Ovary (tissue), 7 donors: ENCODE measurements at regions not wholly inside any gene's neighbourhood (a gene's known extent, or its start where the extent isn't known, plus 50 kb on each side); places are given as distances from the start of the nearest gene placed in this dataset.

Experiments
- DNase-seq, 5 donors: peaks; one replicate each; pipeline ENCODE4 v3.0.0-alpha.2; 2019 to 2020
- H3K27ac ChIP-seq, 2 donors: fragments of 200-600 bp; one replicate each; pipeline versions ENCODE4 v1.5.1 to v1.8.0; 2019 to 2022
- H3K27me3 ChIP-seq: fragments of 200-600 bp; one replicate; pipeline ENCODE4 v1.8.0; 2022
- H3K36me3 ChIP-seq: fragments of 200-600 bp; sonication (generic); one replicate; pipeline ENCODE4 v1.5.1; 2019
- H3K4me1 ChIP-seq: one replicate; pipeline ENCODE4 v1.8.1; 2013; ENCODE audit warnings: mild to moderate bottlenecking, moderate library complexity; ENCODE audit not compliant: insufficient read depth
- H3K4me3 ChIP-seq: fragments of 200-600 bp; sonication (generic); one replicate; pipeline ENCODE4 v1.5.1; 2017
- H3K9me3 ChIP-seq, 2 donors: fragments of 200-600 bp in 1 of 2; sonication (generic) in 1 of 2; one replicate each; pipeline versions ENCODE4 v1.5.1 to v1.8.1; 2013 to 2019; ENCODE audit warnings: mild to moderate bottlenecking in 1 of 2, moderate library complexity in 1 of 2
- CTCF ChIP-seq, 3 donors: fragments of 450-650 bp in 2 of 3; fragments of 200-600 bp in 1 of 3; IDR thresholded peaks; one replicate each; pipeline versions ENCODE4 v1.5.1 to v1.8.0; 2016 to 2022; ENCODE audit warnings: antibody characterized with exemption in 3 of 3, mild to moderate bottlenecking in 1 of 3
- EP300 ChIP-seq: sonication (generic); formaldehyde crosslinking; IDR thresholded peaks from one replicate; pipeline ENCODE4 v1.6.1; 2017; ENCODE audit warnings: antibody characterized with exemption
- POLR2A ChIP-seq: fragments of 450-650 bp; IDR thresholded peaks from one replicate; pipeline ENCODE4 v1.6.1; 2017; ENCODE audit warnings: antibody characterized with exemption, mild to moderate bottlenecking, moderate library complexity
- WGBS, 3 donors: extraction: QIAGEN DNeasy Blood & Tissue Kit in 1 of 3; methylation state at CpG; one replicate each; pipeline versions ENCODE4 v1.1.5 to v1.1.7; 2013 to 2017; 5-methylcytosine and 5-hydroxymethylcytosine counted together
- intact Hi-C, 4 donors: fragments of 100-400 bp; cut with DNase I; formaldehyde crosslinking; loops; one replicate each; pipeline versions ENCODE4 v1.11.0 to v1.15.1; 2022 to 2023
- donor health status: DM: no; HTN: no; CAD: no; lungs with moderate emphysema.
- donor health status: DM: no; HTN: no; CAD: no.
- donor health status: Bipolar disorder and iron deficiency.
- donor health status: DM: no; HTN: no; CAD: no.
- donor health status: DM: yes; HTN: yes; CAD: no.

- no peak for TF ChIP-seq CTCF (IDR thresholded peaks at IDR 0.05)
- whole genome bisulfite sequencing, 3 donors = 82 to 89% (median 82%) methylated on average over 3 of the region's 3 CpGs
These were observed 624.9 kb downstream of the CBLN2 start for GRCh38 chr18:71919211-71919610.

DNA sequence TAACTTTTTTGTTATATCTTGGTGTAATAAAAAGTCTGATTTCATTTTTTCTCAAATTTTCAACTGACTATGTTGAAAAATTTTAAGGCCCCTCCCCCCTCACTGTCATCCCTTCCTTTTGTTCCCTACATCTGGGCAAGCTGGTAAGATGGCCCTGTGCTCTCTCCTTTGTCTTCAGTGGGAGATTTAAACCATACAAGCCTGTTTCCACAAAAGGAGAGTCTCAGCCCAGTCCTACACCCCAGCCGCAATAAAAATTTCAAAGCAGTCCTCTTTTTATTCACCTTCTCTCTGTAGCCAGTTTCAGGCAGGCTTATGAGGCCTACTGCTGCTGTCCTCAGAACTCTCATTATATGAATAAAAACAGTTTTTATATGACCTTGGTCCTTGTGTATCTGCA lies 630.5 kb downstream of the CBLN2 start:
- no peak for DNase-seq
- Histone ChIP-seq H3K9me3 (no peaks in the 10 kb centered on the region), H3K36me3 (no peaks in the 10 kb centered on the region), H3K4me1 (no peaks in the 10 kb centered on the region), H3K4me3 (no peak overlapping the region), H3K27ac (no peak overlapping the region), H3K27me3 (no peaks in the 10 kb centered on the region)
- TF ChIP-seq CTCF (IDR thresholded peaks at IDR 0.05) (no peak), POLR2A (no peak), EP300 (no peak)
- 93 to 97% (median 97%) methylated on average over 1 of the region's 1 CpG for WGBS, 3 donors
- intact Hi-C loops = no loop called here

More at GRCh38 chr18:71919211-71919610, 624.9 kb downstream of the CBLN2 start:
- Histone ChIP-seq H3K9me3 (no peaks in the 10 kb centered on the region), H3K36me3 (no peaks in the 10 kb centered on the region), H3K27ac (no peak overlapping the region), H3K4me3 (no peak overlapping the region), H3K4me1 (no peaks in the 10 kb centered on the region), H3K27me3 (no peaks in the 10 kb centered on the region)
- no peak for DNase-seq
- intact Hi-C loops = no loop called here

GRCh38 chr18:71902482-71902881 lies 641.7 kb downstream of the CBLN2 start:
- no peak for TF ChIP-seq EP300
- no peak for TF ChIP-seq CTCF (IDR thresholded peaks at IDR 0.05)
- no peak for TF ChIP-seq POLR2A
- no peaks in the 10 kb centered on the region for H3K4me1 ChIP-seq
- H3K27me3 ChIP-seq = no peaks in the 10 kb centered on the region
- no peak overlapping the region for H3K27ac ChIP-seq
- no peak for DNase-seq
- no peak overlapping the region for H3K4me3 ChIP-seq
- no peaks in the 10 kb centered on the region for H3K36me3 ChIP-seq
- WGBS, 3 donors = 19 to 44% (median 37%) methylated on average over 1 of the region's 1 CpG
- intact Hi-C loops = no loop called here
- H3K9me3 ChIP-seq = no peaks in the 10 kb centered on the region

GRCh38 chr18:71899707-71900472 lies 644.3 kb downstream of the CBLN2 start:
- DNase-seq = no peak
- H3K36me3 ChIP-seq = no peaks in the 10 kb centered on the region
- no peak overlapping the region for H3K4me3 ChIP-seq
- intact Hi-C loops = no loop called here
- no peaks in the 10 kb centered on the region for H3K27me3 ChIP-seq
- no peak overlapping the region for H3K27ac ChIP-seq
- no peaks in the 10 kb centered on the region for H3K9me3 ChIP-seq
- no peaks in the 10 kb centered on the region for H3K4me1 ChIP-seq
- 75 to 78% (median 78%) methylated on average over 8 of the region's 8 CpGs for WGBS, 3 donors
- no peak for TF ChIP-seq EP300
- no peak for TF ChIP-seq POLR2A
- TF ChIP-seq CTCF (IDR thresholded peaks at IDR 0.05) = no peak
